H9 (cell line): ENCODE measurements at regions not wholly inside any gene's neighbourhood (a gene's known extent, or its start where the extent isn't known, plus 50 kb on each side); places are given as distances from the start of the nearest gene placed in this dataset.

Source experiments
- DNase-seq: peaks from one replicate; pipeline ENCODE4 v3.0.0-alpha.2; 2017
- H2AFZ ChIP-seq: one replicate; pipeline ENCODE4 v1.6.1; 2013; ENCODE audit warnings: mild to moderate bottlenecking, low read length, control low read depth, moderate library complexity
- H2AK5ac ChIP-seq: 2 replicates; pipeline ENCODE4 v1.6.1; 2013; ENCODE audit warnings: low read length, control low read depth, mixed read lengths; ENCODE audit not compliant: insufficient read length
- H2BK120ac ChIP-seq: one replicate; pipeline ENCODE4 v1.6.1; 2013; ENCODE audit warnings: low read depth, mild to moderate bottlenecking, low read length, control low read depth, inconsistent platforms; ENCODE audit not compliant: poor library complexity, severe bottlenecking
- H2BK12ac ChIP-seq: 2 replicates; pipeline ENCODE4 v1.6.1; 2013; ENCODE audit warnings: low read length, control low read depth, mixed read lengths, low read depth; ENCODE audit not compliant: insufficient read length
- H2BK15ac ChIP-seq: 2 replicates; pipeline ENCODE4 v1.6.1; 2013; ENCODE audit warnings: low read depth, low read length, control low read depth
- H2BK20ac ChIP-seq: one replicate; pipeline ENCODE4 v1.6.1; 2013; ENCODE audit warnings: low read depth, mild to moderate bottlenecking, low read length, control low read depth, inconsistent platforms; ENCODE audit not compliant: poor library complexity, severe bottlenecking
- H2BK5ac ChIP-seq: 2 replicates; pipeline ENCODE4 v1.6.1; 2013; ENCODE audit warnings: low read length, control low read depth, mixed read lengths; ENCODE audit not compliant: insufficient read length
- H3K14ac ChIP-seq: 2 replicates; pipeline ENCODE4 v1.6.1; 2013; ENCODE audit warnings: low read length, control low read depth; ENCODE audit not compliant: insufficient read depth
- H3K18ac ChIP-seq: 2 replicates; pipeline ENCODE4 v1.6.1; 2013; ENCODE audit warnings: low read depth, mild to moderate bottlenecking, mixed read lengths, low read length, control low read depth; ENCODE audit not compliant: insufficient read length
- H3K23ac ChIP-seq: 2 replicates; pipeline ENCODE4 v1.6.1; 2013; ENCODE audit warnings: low read length, control low read depth, mixed read lengths, low read depth; ENCODE audit not compliant: insufficient read length
- H3K23me2 ChIP-seq: 2 replicates; pipeline ENCODE4 v1.6.1; 2013; ENCODE audit warnings: low read depth, mild to moderate bottlenecking, mixed read lengths, low read length, control low read depth; ENCODE audit not compliant: insufficient read length, poor library complexity, severe bottlenecking
- H3K27ac ChIP-seq: 2 replicates; pipeline ENCODE4 v1.5.1; 2013; ENCODE audit warnings: low read length, control low read depth, mixed read lengths, low read depth; ENCODE audit not compliant: insufficient read length
- H3K27me3 ChIP-seq: 2 replicates; pipeline ENCODE4 v1.6.1; 2013; ENCODE audit warnings: low read length, control low read depth, inconsistent platforms; ENCODE audit not compliant: insufficient read depth
- H3K4ac ChIP-seq: 2 replicates; pipeline ENCODE4 v1.6.1; 2013; ENCODE audit warnings: low read depth, mild to moderate bottlenecking, control low read depth, inconsistent platforms, low read length, moderate library complexity
- H3K4me1 ChIP-seq: 2 replicates; pipeline ENCODE4 v1.6.1; 2013; ENCODE audit warnings: low read length, control low read depth, inconsistent platforms; ENCODE audit not compliant: insufficient read depth
- H3K4me2 ChIP-seq: 2 replicates; pipeline ENCODE4 v1.6.1; 2013; ENCODE audit warnings: low read length, control low read depth, mixed read lengths; ENCODE audit not compliant: insufficient read length, insufficient read depth
- H3K56ac ChIP-seq: 2 replicates; pipeline ENCODE4 v1.6.1; 2013; ENCODE audit warnings: low read depth, mild to moderate bottlenecking, mixed read lengths, low read length, control low read depth; ENCODE audit not compliant: insufficient read length
- H3K79me1 ChIP-seq: 2 replicates; pipeline ENCODE4 v1.6.1; 2013; ENCODE audit warnings: low read depth, mild to moderate bottlenecking, moderate library complexity, low read length, control low read depth, inconsistent platforms; ENCODE audit not compliant: insufficient read depth, poor library complexity, severe bottlenecking
- H3K79me2 ChIP-seq: 2 replicates; pipeline ENCODE4 v1.6.1; 2013; ENCODE audit warnings: low read length, control low read depth, inconsistent platforms; ENCODE audit not compliant: insufficient read depth
- H3K9ac ChIP-seq: 2 replicates; pipeline ENCODE4 v1.6.1; 2013; ENCODE audit warnings: low read length, control low read depth, mixed read lengths; ENCODE audit not compliant: insufficient read length; ENCODE audit errors: extremely low read depth
- H3K9me3 ChIP-seq: one replicate; pipeline ENCODE4 v1.6.1; 2013; ENCODE audit warnings: low read depth, low read length, inconsistent platforms; ENCODE audit not compliant: control insufficient read depth
- H3T11ph ChIP-seq: one replicate; pipeline ENCODE4 v1.6.1; 2013; ENCODE audit warnings: mild to moderate bottlenecking, low read length, control low read depth, inconsistent platforms
- H4K20me1 ChIP-seq: one replicate; pipeline ENCODE4 v1.6.1; 2013; ENCODE audit not compliant: control insufficient read depth, insufficient read length, insufficient read depth
- H4K5ac ChIP-seq: 2 replicates; pipeline ENCODE4 v1.6.1; 2013; ENCODE audit warnings: low read depth, mild to moderate bottlenecking, mixed read lengths, low read length, control low read depth; ENCODE audit not compliant: insufficient read length
- H4K8ac ChIP-seq: replicated peaks from 2 replicates; pipeline ENCODE4 v1.6.1; 2013; ENCODE audit warnings: low read length, control low read depth, mixed read lengths, low read depth; ENCODE audit not compliant: insufficient read length
- H4K91ac ChIP-seq: 2 replicates; pipeline ENCODE4 v1.6.1; 2013; ENCODE audit warnings: low read depth, mild to moderate bottlenecking, moderate library complexity, mixed read lengths, low read length, control low read depth; ENCODE audit not compliant: insufficient read length
- H3K27ac Mint-ChIP-seq, 3 experiments: 2 replicates in 2 of 3; 3 replicates in 1 of 3; pipeline ENCODE4 v1.8.0; 2020 to 2021; ENCODE audit warnings: mixed read lengths in 3 of 3, mild to moderate bottlenecking in 1 of 3, moderate library complexity in 1 of 3
- H3K27me3 Mint-ChIP-seq: 2 replicates; pipeline ENCODE4 v1.8.0; 2021; ENCODE audit warnings: low read depth, mild to moderate bottlenecking, moderate library complexity, mixed read lengths
- H3K36me3 Mint-ChIP-seq, 3 experiments: 2 replicates in 2 of 3; 3 replicates in 1 of 3; pipeline ENCODE4 v1.8.0; 2020 to 2021; ENCODE audit warnings: low read depth in 3 of 3, mixed read lengths in 3 of 3; ENCODE audit not compliant: insufficient read depth in 1 of 3
- H3K4me1 Mint-ChIP-seq, 2 experiments: 2 replicates each; pipeline ENCODE4 v1.8.0; 2020; ENCODE audit warnings: mixed read lengths in 2 of 2
- H3K4me3 Mint-ChIP-seq, 2 experiments: 2 replicates in 1 of 2; 3 replicates in 1 of 2; pipeline ENCODE4 v1.8.0; 2020 to 2021; ENCODE audit warnings: mild to moderate bottlenecking in 2 of 2, mixed read lengths in 2 of 2, moderate library complexity in 1 of 2
- H3K9me3 Mint-ChIP-seq, 2 experiments: 2 replicates in 1 of 2; 3 replicates in 1 of 2; pipeline ENCODE4 v1.8.0; 2020; ENCODE audit warnings: mild to moderate bottlenecking in 2 of 2, mixed read lengths in 2 of 2, moderate library complexity in 1 of 2
- WGBS: extraction: QIAGEN DNeasy Blood & Tissue Kit; methylation state at CpG from one replicate; pipeline ENCODE4 v1.1.7; 2013; ENCODE audit warnings: missing lambda C conversion rate, low lambda C conversion rate, mixed read lengths; ENCODE audit not compliant: insufficient read length; ENCODE audit errors: extremely low coverage; 5-methylcytosine and 5-hydroxymethylcytosine counted together
- TF ChIP-seq, protein P1 (sequence below): fragments of 200-600 bp; sonication (generic); conservative IDR thresholded peaks from 3 replicates; pipeline ENCODE4 v1.8.0; 2021; ENCODE audit warnings: antibody characterized with exemption, mild to moderate bottlenecking

DNA sequence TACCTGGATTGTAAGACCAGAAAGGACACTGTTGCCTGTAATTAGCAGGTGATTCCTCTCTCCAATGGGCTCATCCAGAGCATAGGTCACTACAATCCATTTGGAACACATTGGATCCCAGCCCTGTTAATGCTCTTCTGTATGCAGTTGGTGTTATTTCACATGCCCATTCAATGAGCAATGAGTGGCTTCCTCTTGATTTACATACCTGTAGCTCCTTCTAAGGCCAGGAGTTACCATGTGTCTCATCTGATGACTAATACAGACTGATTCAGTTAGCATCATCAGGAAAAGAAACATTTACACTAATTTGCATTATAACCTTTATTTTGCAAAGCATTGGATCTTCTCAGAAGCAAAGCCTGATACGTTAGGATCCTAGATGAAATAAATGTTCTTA is 83.1 kb upstream of the NPVF start:
- H3K23me2 ChIP-seq = no peaks in the 10 kb centered on the region
- no peaks in the 10 kb centered on the region for H4K20me1 ChIP-seq
- no peak overlapping the region for H3K4me2 ChIP-seq
- no peak overlapping the region for H2BK20ac ChIP-seq
- no peak overlapping the region for H3K18ac ChIP-seq
- no peak overlapping the region for H3K27ac ChIP-seq
- no peak overlapping the region for H3K4ac ChIP-seq
- no peaks in the 10 kb centered on the region for H3K27me3 ChIP-seq
- no CpG with 5 or more reads among the region's 1 CpG for WGBS
- H2BK12ac ChIP-seq = no peak overlapping the region
- DNase-seq = no peak
- no peak overlapping the region for H3K23ac ChIP-seq
- no peak overlapping the region for H3T11ph ChIP-seq
- TF ChIP-seq, protein P1, sequence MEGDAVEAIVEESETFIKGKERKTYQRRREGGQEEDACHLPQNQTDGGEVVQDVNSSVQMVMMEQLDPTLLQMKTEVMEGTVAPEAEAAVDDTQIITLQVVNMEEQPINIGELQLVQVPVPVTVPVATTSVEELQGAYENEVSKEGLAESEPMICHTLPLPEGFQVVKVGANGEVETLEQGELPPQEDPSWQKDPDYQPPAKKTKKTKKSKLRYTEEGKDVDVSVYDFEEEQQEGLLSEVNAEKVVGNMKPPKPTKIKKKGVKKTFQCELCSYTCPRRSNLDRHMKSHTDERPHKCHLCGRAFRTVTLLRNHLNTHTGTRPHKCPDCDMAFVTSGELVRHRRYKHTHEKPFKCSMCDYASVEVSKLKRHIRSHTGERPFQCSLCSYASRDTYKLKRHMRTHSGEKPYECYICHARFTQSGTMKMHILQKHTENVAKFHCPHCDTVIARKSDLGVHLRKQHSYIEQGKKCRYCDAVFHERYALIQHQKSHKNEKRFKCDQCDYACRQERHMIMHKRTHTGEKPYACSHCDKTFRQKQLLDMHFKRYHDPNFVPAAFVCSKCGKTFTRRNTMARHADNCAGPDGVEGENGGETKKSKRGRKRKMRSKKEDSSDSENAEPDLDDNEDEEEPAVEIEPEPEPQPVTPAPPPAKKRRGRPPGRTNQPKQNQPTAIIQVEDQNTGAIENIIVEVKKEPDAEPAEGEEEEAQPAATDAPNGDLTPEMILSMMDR = no peak
- Mint-ChIP-seq H3K4me1 (0 out of 4 replicates have a peak, but pooled peaks cover 0 to 3% of the 10 kb centered on the region in 2 experiments), H3K27ac (no peak overlapping the region), H3K4me3 (no peak overlapping the region), H3K27me3 (no peaks in the 10 kb centered on the region), H3K36me3 (no peaks in the 10 kb centered on the region), H3K9me3 (no peaks in the 10 kb centered on the region)
- no peak overlapping the region for H3K9ac ChIP-seq
- H2BK15ac ChIP-seq = no peak overlapping the region
- no peak overlapping the region for H2BK5ac ChIP-seq
- no peak overlapping the region for H4K5ac ChIP-seq
- no peak overlapping the region for H4K91ac ChIP-seq
- no peak overlapping the region for H2AK5ac ChIP-seq
- H2AFZ ChIP-seq = no peak overlapping the region
- H2BK120ac ChIP-seq = no peak overlapping the region
- no peaks in the 10 kb centered on the region for H3K79me1 ChIP-seq
- no peak overlapping the region for H4K8ac ChIP-seq
- H3K79me2 ChIP-seq = no peaks in the 10 kb centered on the region
- no peaks in the 10 kb centered on the region for H3K4me1 ChIP-seq
- H3K9me3 ChIP-seq = no peaks in the 10 kb centered on the region
- no peak overlapping the region for H3K14ac ChIP-seq
- no peak overlapping the region for H3K56ac ChIP-seq
